ENCODE measurements at regions not wholly inside any gene's neighbourhood (a gene's known extent, or its start where the extent isn't known, plus 50 kb on each side); places are given as distances from the start of the nearest gene placed in this dataset.

GRCh38 chr2:222352981-222353380, 54.2 kb upstream of the PAX3 start:
- H4K20me1 ChIP-seq (ENCODE audit: insufficient read depth): no peaks in the 10 kb centered on the region
- no peak overlapping the region for H3K9ac ChIP-seq
- no peak overlapping the region for H3K4me2 ChIP-seq
- peaks cover 0 to 5% of the 10 kb centered on the region in 2 experiments; a peak in 3 of 4 replicates for H3K4me1 ChIP-seq (ENCODE audit: control insufficient read depth in 1 of 2, insufficient read depth in 2 of 2, low read depth in 1 of 2, low read length in 1 of 2)
- no peak overlapping the region for H2AFZ ChIP-seq (ENCODE audit: low read depth)
- H3F3A ChIP-seq (replicated peaks; ENCODE audit: insufficient read depth): no peaks in the 10 kb centered on the region
- H3K27me3 ChIP-seq (ENCODE audit: insufficient read depth): no peaks in the 10 kb centered on the region
- no peak overlapping the region for H3K4me3 ChIP-seq (ENCODE audit: low read depth in 2 of 2, low read length in 1 of 2)
- H3K36me3 ChIP-seq (replicated peaks in 1 of 2; ENCODE audit: control insufficient read depth in 1 of 2, insufficient read depth in 2 of 2, low read length in 1 of 2): no peaks in the 10 kb centered on the region
- no peaks in the 10 kb centered on the region for H3K9me2 ChIP-seq
- H3K79me2 ChIP-seq (ENCODE audit: insufficient read depth): no peaks in the 10 kb centered on the region
- TF ChIP-seq MAX (IDR thresholded peaks at IDR 0.05; ENCODE audit: low read depth) (no peak), RFX5 (IDR thresholded peaks at IDR 0.05; ENCODE audit: low read length) (no peak), RCOR1 (IDR thresholded peaks at IDR 0.05; ENCODE audit: low read length) (no peak), ZBTB33 (IDR thresholded peaks at IDR 0.05; ENCODE audit: borderline replicate concordance, low read depth) (no peak), JUND (IDR thresholded peaks at IDR 0.05) (no peak), MEF2A (IDR thresholded peaks at IDR 0.05; ENCODE audit: borderline replicate concordance, low read depth) (no peak), EP300 (IDR thresholded peaks at IDR 0.05; ENCODE audit: borderline replicate concordance in 1 of 2, low read depth in 1 of 2, low read length in 1 of 2) (no peak), CTCF (IDR thresholded peaks at IDR 0.05) (no peak), RXRA (IDR thresholded peaks at IDR 0.05; ENCODE audit: borderline replicate concordance, low read depth) (no peak), POLR2AphosphoS5 (IDR thresholded peaks at IDR 0.05; ENCODE audit: low read depth, low read length) (no peak), USF2 (IDR thresholded peaks at IDR 0.05; ENCODE audit: borderline replicate concordance, low read depth, low read length) (no peak), EZH2phosphoT487 (IDR thresholded peaks at IDR 0.05; ENCODE audit: borderline replicate concordance, low read depth) (no peak), TCF12 (IDR thresholded peaks at IDR 0.05) (no peak), YY1 (IDR thresholded peaks at IDR 0.05; ENCODE audit: low read depth) (no peak), GABPA (IDR thresholded peaks at IDR 0.05; ENCODE audit: low read depth) (no peak), TAF1 (IDR thresholded peaks at IDR 0.05; ENCODE audit: borderline replicate concordance, low read depth, low read length) (no peak), FOXM1 (IDR thresholded peaks at IDR 0.05; ENCODE audit: low read depth) (no peak), FOSL2 (IDR thresholded peaks at IDR 0.05; ENCODE audit: borderline replicate concordance, low read depth) (no peak)
- TF ChIP-seq, protein P1, sequence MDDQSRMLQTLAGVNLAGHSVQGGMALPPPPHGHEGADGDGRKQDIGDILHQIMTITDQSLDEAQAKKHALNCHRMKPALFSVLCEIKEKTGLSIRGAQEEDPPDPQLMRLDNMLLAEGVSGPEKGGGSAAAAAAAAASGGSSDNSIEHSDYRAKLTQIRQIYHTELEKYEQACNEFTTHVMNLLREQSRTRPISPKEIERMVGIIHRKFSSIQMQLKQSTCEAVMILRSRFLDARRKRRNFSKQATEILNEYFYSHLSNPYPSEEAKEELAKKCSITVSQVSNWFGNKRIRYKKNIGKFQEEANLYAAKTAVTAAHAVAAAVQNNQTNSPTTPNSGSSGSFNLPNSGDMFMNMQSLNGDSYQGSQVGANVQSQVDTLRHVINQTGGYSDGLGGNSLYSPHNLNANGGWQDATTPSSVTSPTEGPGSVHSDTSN (IDR thresholded peaks at IDR 0.05): no peak
- TF ChIP-seq, protein P2, sequence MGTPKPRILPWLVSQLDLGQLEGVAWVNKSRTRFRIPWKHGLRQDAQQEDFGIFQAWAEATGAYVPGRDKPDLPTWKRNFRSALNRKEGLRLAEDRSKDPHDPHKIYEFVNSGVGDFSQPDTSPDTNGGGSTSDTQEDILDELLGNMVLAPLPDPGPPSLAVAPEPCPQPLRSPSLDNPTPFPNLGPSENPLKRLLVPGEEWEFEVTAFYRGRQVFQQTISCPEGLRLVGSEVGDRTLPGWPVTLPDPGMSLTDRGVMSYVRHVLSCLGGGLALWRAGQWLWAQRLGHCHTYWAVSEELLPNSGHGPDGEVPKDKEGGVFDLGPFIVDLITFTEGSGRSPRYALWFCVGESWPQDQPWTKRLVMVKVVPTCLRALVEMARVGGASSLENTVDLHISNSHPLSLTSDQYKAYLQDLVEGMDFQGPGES (IDR thresholded peaks at IDR 0.05; ENCODE audit: low read depth, low read length): no peak
- 23% methylated on average over 4 of the region's 4 CpGs for whole genome bisulfite sequencing (ENCODE audit: low lambda C conversion rate)
- ChIA-PET CTCF (no interaction called here), POLR2A (no interaction called here)
- H3K9me3 ChIP-seq: no peaks in the 10 kb centered on the region
- no peak overlapping the region for H3K27ac ChIP-seq (ENCODE audit: low read depth in 2 of 2, low read length in 1 of 2)
- no peak for DNase-seq

All from SK-N-SH (cell line).